Ishikawa (cell line): ENCODE measurements at regions not wholly inside any gene's neighbourhood (a gene's known extent, or its start where the extent isn't known, plus 50 kb on each side); places are given as distances from the start of the nearest gene placed in this dataset.

Source experiments
- CREB1 ChIP-seq: IDR thresholded peaks from 2 replicates; pipeline ENCODE4 v1.6.1; 2012; ENCODE audit warnings: low read depth
- EGR1 ChIP-seq: IDR thresholded peaks from 2 replicates; pipeline ENCODE4 v1.6.1; 2012
- EP300 ChIP-seq: IDR thresholded peaks from 2 replicates; pipeline ENCODE4 v1.6.1; 2012; ENCODE audit warnings: borderline replicate concordance
- FOXM1 ChIP-seq: IDR thresholded peaks from 2 replicates; pipeline ENCODE4 v1.6.1; 2012; ENCODE audit warnings: low read depth, borderline replicate concordance
- MAX ChIP-seq: IDR thresholded peaks from 2 replicates; pipeline ENCODE4 v1.6.1; 2012
- NFIC ChIP-seq: IDR thresholded peaks from 2 replicates; pipeline ENCODE4 v1.6.1; 2012
- RAD21 ChIP-seq: IDR thresholded peaks from 2 replicates; pipeline ENCODE4 v1.6.1; 2012; ENCODE audit warnings: low read depth
- TAF1 ChIP-seq: IDR thresholded peaks from 2 replicates; pipeline ENCODE4 v1.6.1; 2012; ENCODE audit warnings: low read depth, mild to moderate bottlenecking
- TEAD4 ChIP-seq: IDR thresholded peaks from 2 replicates; pipeline ENCODE4 v1.6.1; 2012
- YY1 ChIP-seq: IDR thresholded peaks from 2 replicates; pipeline ENCODE4 v1.6.1; 2012; ENCODE audit warnings: low read depth
- ZBTB7A ChIP-seq: IDR thresholded peaks from 2 replicates; pipeline ENCODE4 v1.6.1; 2012; ENCODE audit warnings: low read depth
- TF ChIP-seq, protein P1 (sequence below): IDR thresholded peaks from 2 replicates; pipeline ENCODE4 v1.6.1; 2012; ENCODE audit warnings: low read depth, mild to moderate bottlenecking
- TF ChIP-seq, protein P2 (sequence below): IDR thresholded peaks from 2 replicates; pipeline ENCODE4 v1.6.1; 2012

GRCh38 chr9:81858657-81859430 lies 69.4 kb upstream of the SPATA31D4 start:
- TF ChIP-seq TEAD4 (no peak), ZBTB7A (no peak), RAD21 (no peak), MAX (no peak), FOXM1 (no peak), EGR1 (no peak), EP300 (no peak), TAF1 (no peak), YY1 (no peak), CREB1 (no peak), NFIC (no peak)
- TF ChIP-seq, protein P1, sequence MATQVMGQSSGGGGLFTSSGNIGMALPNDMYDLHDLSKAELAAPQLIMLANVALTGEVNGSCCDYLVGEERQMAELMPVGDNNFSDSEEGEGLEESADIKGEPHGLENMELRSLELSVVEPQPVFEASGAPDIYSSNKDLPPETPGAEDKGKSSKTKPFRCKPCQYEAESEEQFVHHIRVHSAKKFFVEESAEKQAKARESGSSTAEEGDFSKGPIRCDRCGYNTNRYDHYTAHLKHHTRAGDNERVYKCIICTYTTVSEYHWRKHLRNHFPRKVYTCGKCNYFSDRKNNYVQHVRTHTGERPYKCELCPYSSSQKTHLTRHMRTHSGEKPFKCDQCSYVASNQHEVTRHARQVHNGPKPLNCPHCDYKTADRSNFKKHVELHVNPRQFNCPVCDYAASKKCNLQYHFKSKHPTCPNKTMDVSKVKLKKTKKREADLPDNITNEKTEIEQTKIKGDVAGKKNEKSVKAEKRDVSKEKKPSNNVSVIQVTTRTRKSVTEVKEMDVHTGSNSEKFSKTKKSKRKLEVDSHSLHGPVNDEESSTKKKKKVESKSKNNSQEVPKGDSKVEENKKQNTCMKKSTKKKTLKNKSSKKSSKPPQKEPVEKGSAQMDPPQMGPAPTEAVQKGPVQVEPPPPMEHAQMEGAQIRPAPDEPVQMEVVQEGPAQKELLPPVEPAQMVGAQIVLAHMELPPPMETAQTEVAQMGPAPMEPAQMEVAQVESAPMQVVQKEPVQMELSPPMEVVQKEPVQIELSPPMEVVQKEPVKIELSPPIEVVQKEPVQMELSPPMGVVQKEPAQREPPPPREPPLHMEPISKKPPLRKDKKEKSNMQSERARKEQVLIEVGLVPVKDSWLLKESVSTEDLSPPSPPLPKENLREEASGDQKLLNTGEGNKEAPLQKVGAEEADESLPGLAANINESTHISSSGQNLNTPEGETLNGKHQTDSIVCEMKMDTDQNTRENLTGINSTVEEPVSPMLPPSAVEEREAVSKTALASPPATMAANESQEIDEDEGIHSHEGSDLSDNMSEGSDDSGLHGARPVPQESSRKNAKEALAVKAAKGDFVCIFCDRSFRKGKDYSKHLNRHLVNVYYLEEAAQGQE = no peak
- TF ChIP-seq, protein P2, sequence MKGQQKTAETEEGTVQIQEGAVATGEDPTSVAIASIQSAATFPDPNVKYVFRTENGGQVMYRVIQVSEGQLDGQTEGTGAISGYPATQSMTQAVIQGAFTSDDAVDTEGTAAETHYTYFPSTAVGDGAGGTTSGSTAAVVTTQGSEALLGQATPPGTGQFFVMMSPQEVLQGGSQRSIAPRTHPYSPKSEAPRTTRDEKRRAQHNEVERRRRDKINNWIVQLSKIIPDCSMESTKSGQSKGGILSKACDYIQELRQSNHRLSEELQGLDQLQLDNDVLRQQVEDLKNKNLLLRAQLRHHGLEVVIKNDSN = no peak
